GM12874 (cell line): ENCODE measurements at regions not wholly inside any gene's neighbourhood (a gene's known extent, or its start where the extent isn't known, plus 50 kb on each side); places are given as distances from the start of the nearest gene placed in this dataset.

ENCODE experiments used
- TF ChIP-seq, protein P1 (sequence below): IDR thresholded peaks from 2 replicates; pipeline ENCODE4 v1.5.1; 2011; ENCODE audit warnings: low read depth, mild to moderate bottlenecking, control low read depth, low read length, moderate library complexity; ENCODE audit not compliant: insufficient read depth

DNA sequence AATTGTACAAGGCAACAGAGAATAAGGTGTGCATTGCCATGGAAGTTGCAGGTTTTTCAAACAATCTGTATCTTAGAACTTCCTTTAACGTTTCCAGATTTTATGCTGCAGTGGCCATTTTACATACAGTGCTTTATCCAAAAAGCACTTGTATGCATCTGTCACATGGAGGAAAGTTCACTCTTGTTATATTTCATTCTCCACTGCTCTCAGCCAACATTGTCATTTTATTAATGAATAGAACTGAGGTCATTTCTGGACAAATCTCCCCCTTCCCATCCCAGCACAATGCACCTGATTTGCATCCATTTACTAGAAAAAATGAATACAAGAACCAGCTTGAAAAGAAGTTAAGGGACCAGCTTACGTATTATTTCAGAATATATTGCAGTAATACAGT lies 342.0 kb downstream of the USP25 start:
- TF ChIP-seq, protein P1, sequence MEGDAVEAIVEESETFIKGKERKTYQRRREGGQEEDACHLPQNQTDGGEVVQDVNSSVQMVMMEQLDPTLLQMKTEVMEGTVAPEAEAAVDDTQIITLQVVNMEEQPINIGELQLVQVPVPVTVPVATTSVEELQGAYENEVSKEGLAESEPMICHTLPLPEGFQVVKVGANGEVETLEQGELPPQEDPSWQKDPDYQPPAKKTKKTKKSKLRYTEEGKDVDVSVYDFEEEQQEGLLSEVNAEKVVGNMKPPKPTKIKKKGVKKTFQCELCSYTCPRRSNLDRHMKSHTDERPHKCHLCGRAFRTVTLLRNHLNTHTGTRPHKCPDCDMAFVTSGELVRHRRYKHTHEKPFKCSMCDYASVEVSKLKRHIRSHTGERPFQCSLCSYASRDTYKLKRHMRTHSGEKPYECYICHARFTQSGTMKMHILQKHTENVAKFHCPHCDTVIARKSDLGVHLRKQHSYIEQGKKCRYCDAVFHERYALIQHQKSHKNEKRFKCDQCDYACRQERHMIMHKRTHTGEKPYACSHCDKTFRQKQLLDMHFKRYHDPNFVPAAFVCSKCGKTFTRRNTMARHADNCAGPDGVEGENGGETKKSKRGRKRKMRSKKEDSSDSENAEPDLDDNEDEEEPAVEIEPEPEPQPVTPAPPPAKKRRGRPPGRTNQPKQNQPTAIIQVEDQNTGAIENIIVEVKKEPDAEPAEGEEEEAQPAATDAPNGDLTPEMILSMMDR = no peak

DNA sequence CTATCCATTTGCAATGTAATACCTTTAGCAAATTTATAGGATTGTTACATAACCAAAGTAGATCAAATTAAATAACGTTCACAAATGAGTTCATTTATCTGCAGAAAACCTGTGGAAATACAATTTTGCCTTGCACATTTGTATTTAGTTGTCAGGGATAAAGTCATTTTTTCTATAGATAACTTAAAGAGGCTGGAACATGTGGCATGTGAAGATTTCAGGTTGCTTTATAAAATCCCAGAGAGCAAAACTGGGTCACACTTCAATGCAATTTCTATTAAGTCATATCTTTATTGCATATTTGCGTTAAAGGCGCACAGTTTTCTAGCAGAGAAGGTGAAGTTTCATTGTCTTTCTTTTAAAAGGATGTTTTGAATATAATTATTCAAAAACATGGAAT lies 342.4 kb downstream of the USP25 start:
- TF ChIP-seq, protein P1 = no peak

DNA sequence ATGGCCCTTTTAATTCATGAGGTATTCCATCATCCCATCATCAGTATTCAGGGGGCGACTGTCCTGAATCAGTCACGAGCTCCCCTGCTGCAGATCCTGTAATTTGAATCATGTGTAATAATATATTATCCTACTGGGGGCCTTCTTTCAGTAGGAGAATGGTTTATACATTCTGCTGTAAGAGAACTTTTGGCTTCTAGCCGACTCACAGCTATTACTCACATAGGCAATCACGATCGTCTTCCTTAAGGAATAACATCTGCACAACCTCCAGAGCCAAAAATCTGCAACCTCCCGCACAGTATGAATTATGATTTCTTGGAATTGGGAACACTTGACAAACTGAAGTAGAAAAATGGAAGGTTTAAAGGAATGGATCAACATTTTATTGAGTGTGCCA lies 343.0 kb downstream of the USP25 start:
- TF ChIP-seq, protein P1 = no peak

DNA sequence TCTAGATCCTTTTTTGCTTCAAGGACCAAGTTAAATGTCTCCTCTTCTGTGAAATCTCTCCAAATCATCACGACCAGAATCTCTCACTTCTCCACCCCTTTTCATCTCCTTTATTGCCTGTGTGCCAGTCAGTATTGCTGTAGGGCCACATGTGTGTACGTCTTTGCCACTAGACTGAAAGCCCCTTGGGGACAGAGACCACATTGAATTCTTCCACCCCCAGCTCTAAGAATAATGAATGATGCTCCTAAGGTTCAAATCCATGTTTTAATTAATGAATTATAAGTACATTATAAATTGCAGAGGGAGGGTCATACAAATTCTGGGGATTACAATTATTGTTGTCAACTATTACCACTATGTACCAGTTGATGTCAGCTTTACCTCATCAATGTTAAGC lies 343.8 kb downstream of the USP25 start:
- TF ChIP-seq, protein P1 = no peak

DNA sequence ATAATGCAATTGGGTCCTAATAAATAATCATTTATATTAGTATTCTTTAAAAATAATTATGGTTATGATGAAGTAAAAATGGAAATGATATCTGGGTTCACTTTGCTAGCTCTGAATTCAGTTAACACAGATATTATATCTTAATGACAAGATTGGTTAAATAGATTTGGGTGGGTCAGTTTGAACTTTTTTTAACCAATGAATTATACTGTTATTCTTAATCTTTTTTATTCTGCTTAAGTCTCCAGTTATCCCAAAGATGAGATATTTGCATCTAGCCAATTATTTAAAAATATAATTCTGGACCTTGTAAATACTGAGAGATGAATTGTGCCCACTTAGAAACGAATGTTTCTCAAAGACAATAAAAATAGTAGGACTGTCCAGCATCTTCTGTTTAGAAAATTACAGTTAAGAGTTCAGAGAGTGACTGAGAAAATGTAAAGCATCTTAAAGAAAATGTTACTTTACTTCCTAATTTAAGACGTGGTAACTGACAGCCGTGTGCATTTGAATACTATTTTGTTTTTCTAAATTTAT lies 345.2 kb downstream of the USP25 start:
- TF ChIP-seq, protein P1 = no peak

DNA sequence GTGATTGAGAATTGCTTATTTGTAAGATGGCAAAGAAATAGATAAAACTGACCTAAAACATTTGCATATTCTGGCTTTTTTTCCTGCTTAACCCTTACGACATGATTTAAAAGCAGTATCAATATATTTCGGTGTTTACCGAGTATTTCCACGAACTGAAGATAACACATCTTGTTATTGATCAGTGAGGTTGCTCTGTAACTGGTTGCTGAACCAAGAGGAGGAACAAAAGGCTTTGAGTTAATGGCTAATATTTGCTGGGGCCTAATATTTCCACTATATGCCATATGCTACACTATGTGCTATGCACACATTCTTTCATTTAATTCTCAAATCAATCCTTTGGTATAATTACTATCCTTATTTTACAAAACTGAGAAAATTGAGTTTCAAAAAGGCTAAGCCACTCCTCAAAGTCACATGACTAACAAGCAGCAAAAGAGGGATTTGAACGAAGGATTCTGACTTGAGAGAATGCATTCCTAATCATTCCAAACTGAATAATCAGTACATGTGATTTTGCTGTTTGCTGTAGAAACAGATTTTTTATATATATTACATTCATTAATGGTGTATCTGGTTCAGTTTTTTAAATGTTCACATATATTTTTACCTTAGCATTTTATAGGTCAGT lies 346.0 kb downstream of the USP25 start:
- TF ChIP-seq, protein P1 = no peak

DNA sequence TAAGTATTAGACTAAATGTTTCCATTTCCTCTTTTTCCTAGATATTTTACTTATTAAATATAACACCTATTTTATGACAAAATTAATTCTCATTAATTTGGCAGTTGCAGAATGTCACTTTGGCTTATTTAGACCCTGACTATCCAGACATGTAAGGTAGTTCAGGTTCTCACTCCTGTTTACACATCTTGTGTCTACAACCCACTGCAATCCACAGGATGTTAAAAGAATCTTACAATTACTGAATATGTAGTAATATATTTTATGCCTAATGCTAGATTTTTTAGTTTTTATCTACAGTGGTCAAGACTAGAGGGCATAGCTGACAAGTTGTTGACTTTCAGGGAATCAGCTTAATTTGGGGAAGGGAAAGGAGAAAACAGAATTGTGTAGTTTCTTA lies 346.7 kb downstream of the USP25 start:
- TF ChIP-seq, protein P1 = no peak
